ENCODE measurements at regions not wholly inside any gene's neighbourhood (a gene's known extent, or its start where the extent isn't known, plus 50 kb on each side); places are given as distances from the start of the nearest gene placed in this dataset.
"Not testable (repeated sequence)": the region's sequence is repeated elsewhere in the genome, so short reads cannot be mapped to it uniquely, and the experiment has no call there.

DNA sequence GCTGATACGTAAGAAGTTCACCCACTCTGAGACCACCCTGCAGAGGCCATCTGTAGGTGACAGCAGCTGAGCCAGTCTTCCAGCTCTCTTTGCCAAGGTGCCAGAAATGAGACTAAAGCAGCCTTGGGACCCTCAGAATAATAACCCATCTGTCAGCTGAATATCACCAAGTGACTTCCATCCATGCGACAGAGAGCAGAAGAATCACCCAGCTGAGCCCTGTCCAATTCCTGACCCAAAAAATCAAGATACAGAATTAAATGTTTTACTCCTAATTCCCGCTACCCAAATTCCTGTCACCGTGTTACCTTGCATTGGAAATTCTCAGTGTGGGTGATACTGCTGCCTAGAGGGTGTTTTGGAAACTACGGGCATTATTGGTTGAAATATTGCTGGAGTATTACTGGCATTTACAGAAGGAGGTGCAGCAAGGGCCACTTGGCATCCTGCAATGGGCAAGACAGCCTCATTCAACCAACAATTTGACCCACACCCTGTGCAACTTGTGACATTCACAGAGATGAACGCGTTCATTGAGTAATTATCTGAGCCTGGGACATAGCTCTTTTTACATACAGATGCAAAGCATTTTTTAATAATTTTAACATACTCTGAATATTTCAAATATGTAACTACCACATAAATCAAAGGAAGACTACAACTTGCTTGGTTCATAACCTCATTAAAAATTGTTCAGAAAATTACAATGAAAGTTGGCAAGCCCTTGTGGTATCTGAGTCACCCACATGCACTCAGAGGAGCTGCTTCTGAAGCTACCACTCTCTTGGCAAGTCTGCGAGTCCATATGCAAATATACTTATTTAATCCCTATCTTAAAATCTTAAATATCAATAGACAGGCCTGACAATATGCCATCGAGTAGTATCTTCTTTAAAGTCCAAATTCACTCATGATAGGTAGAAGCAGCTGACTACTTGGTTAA is 126.6 kb downstream of the C16orf95 start:
- no peak for FAIRE-seq
- DNase-seq (ENCODE audit: low spot score): no peak

DNA sequence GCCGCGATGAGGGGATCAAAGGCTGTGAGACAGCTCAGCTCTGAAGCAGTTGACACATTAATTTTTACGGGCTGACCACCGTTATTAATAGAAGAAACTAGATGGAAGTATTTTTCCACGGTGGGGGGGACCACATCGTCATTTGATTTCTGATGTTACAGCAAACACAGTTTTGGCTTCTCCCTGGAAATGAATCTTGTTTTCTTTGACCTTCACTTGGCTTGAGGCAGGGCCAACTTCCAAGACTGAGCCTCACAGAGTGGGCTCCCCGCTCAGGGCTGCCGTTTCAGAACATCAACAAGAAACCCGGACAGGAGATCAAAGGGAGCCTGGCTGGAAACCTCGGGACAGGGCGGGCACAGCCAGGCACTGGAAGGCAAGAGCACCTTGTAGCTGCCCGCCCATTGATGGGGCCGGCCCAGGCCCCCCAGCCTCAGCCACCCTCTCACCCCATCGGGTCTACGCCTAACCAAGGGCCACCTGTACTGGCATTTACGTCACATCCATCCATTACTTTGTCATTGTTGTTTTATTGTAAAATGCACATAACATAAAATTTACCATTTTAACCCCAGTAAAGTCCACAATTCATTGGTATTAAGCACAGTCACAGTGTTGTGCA is 124.6 kb downstream of the C16orf95 start:
- DNase-seq (ENCODE audit: low spot score) (no peak), FAIRE-seq (no peak)

DNA sequence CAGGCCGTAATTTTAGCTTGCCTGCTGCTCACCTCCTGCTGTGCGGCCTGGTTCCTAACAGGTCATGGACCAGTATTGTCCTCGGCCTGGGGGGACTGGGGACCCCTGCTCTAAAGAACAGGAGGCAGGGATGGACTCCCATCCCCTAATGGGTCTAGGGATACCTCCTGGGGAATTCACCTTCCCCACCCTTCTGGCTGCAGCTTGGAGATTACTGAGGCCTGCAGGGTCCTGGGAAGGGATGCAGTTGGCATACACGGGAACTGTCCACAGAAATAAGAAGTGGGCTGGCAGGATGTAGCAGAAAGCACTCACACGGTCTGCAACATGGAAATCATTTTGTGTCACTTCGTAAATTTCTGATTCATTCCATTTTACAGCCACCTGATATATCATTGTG is 123.0 kb downstream of the C16orf95 start:
- FAIRE-seq (no peak), DNase-seq (ENCODE audit: low spot score) (no peak)

DNA sequence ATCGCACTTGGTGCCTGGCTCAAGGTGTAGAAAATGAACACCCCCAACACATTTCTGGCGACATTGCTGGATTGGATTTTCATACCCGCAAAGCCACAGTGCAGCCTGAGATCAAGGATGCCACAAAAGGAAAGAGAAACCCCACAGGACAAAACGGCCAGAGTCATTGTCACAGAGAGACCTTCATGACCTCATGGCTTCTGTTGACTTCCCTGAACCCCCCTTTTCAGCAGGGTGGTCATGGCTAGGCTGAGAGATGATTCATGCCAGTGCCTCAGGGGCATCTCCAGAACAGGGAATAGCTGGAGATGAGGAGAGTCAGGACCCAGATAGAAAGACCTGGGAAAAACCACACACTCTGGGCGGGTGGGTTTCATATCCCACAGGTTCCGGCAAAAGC is 122.0 kb downstream of the C16orf95 start:
- no peak for DNase-seq (ENCODE audit: low spot score)
- FAIRE-seq: no peak

DNA sequence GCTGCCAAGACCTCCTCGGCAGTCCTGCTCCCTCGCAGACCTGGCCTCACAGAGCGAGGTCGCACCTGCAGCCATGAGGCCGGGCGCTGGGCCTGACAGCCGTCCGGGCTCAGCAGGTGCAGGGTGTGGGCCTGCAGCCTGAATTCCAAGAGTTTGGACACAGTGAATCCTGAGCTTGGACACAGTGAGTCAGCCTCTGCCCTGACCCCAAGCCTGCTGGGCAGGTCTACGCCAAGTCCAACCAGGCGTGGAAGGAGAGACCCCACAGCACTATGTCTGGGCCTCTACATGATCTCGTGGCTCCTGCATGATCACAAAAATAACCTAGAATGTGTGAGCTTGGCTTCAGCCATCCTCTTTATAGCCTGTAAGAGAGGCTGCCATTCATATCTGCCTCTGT is 121.0 kb downstream of the C16orf95 start:
- DNase-seq (ENCODE audit: low spot score) (no peak), FAIRE-seq (no peak)

DNA sequence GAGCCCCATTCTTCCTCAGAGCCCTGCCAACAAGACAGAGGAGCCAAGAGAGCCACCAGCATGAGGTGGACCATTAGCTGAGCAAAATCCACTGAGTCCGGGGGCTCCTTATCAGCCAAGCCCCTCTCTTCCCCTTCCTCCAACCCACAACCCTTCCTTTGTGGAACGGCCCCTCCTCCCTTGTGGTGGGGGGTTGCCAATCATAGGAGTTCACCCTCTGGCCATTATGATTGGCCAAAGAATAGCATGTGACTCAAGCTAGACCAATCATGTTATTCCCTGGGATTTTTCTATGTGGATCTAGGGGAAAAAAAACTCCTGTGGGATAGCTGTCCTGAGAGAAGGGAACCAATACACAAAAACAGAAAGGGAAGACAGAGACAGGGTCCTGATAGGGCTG is 120.5 kb downstream of the C16orf95 start:
- DNase-seq (ENCODE audit: low spot score) (no peak), FAIRE-seq (no peak)

DNA sequence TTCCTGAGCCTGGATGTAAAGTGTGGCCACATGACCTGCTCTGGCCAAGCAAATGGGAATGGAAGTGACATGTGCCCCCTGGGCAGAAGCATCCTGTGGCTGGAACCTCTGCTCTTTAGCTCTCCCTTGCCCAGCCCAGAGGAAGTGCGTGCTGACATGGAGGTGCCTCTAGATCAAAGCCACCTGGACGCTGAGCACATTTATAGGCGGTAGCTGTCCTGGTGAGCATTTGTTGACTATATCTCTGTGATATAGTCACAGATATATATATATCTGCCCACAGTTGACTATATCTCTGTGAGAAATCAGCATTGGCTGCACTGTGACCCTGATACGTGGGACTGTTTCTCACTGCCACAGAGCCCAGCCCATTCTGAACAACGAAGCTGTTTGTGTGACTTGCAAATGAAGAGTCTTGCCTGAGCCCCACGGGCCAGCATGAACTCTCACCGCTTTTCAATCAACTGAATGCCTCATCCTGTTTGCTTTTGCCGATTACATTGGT is 118.8 kb downstream of the C16orf95 start:
- no peak for DNase-seq (ENCODE audit: low spot score)
- FAIRE-seq: no peak

DNA sequence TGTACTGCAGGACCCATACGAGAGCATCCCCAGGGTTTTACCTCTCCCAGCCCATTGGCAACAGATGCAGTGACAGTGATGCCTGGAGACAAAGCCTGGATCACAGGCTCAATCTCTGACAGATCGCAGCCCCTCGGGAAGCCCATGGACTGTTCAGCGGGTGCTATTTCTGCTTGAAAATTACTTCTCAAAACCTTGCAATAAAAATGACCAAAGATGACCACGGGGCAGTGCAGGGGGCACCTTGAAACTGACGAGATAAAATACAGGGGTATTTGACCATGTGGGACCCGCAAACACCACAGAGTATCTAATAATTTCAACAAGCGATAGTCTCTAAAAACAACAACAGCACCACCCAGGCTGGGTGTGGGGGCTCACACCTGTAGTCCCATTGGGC is 118.3 kb downstream of the C16orf95 start:
- no peak for DNase-seq (ENCODE audit: low spot score)
- no peak for FAIRE-seq

DNA sequence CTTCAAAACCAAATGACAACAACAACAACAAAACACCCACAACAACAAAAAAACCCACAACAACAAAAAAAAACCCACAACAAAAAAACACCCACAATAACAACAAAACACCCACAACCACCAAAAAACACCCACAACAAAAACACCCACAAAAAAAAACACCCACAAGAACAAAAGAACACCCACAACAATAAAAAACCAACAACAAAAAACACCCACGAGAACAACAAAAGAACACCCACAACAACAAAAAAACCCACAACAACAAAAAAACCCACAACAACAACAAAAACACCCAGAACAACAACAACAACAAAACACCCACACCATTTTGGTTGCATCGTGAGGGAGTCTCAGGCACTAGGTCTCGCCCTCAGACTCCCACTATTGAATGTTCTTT is 117.8 kb downstream of the C16orf95 start:
- no peak for DNase-seq (ENCODE audit: low spot score)
- FAIRE-seq: no peak

DNA sequence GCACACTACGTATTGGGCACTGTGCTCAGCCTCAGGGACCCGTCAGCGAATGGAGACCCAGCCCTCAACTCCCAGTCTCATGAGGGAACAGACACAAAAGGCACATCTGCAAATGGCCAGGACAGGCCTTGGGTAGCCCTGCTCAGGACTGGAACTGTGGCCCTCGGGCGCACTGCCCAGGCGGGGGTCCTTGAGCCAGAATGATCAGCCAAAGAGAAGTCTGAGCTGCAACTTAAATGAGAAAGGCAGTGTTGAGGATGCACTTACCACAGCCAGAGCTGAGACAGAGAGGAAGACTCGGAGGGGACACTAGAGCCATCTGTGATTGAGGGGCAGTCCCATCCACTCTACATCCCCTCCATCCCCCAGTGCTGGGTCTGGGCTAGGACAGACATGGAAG is 117.3 kb downstream of the C16orf95 start:
- DNase-seq (ENCODE audit: low spot score): no peak
- no peak for FAIRE-seq

DNA sequence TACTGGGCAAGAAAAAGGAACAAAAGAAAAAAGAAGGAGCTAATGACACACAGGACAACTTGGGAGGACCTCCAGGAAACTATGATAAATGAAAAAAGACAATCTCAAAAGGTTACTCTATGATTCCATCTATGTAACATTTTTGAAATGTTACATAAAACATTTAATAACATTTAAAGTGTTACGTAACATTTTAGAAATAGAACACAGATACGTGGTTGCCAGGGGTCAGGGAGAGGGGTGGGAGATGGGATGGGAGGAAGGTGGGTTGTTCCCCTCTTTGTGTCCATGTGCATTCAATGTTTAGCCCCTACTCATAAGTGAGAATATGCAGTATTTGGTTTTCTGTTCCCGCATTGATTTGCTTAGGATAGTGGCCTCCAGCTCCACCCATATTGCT is 116.6 kb downstream of the C16orf95 start:
- no peak for FAIRE-seq
- no peak for DNase-seq (ENCODE audit: low spot score)

DNA sequence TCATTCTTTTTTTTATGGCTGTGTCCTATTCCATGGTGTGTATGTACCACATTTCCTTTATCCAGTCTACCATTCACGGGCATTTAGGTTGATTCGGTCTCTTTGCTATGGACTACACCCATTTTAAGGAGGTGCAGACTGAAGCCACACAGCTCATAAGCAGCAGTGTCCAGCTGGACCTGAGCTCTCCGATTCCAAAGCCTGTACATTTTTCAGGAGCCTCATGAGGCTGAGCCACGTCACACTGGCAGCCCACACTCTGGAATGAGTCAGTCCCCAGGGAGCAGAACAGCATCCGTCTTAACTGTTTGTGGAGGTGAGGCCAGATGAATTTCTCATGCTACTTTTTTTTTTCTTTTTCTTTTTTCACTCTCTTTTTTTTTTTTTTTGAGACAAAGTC is 116.1 kb downstream of the C16orf95 start:
- peak; percentile 73 for DNase-seq (ENCODE audit: low spot score)

DNA sequence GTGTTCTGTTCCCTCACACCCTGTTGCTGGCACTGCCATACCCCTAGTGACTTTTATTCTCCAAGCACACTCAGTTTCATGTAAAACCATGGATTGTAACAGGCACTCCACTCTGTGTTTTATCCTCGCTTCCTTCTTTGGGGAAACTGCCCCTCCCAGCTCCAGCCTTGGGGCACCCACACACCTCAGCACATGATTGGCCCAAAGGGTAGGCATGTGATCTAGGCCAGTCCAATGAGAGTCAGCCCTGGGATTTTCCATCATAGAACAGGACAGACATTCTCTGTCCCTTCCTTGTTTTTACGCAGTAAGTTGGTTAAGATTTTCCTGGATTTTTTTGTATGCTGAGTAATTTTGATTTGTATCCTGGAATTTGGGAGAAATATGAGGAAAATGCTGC is 115.4 kb downstream of the C16orf95 start:
- no peak for DNase-seq (ENCODE audit: low spot score)
- no peak for FAIRE-seq

More for the DNA sequence above, 116.1 kb downstream of the C16orf95 start:
- peak; percentile 72 for FAIRE-seq

DNA sequence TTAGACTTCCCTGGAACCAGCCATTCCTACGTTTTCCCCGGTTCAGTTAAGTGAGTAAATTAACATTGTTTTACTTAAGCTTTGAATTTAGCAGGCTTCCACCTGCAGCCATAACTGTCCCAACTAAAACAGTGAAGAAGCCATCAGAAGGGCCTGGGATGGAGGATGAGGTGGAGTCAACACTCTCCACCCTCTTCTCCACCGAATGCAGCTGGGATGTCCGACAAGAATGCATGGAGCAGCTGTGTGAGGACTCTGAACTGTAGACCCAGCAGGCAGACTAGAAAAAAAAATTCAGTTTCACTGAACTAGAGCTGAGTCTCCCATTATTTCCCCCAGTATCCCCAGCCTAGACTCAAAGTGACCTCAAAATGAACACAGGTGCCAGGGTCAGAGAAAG is 114.8 kb downstream of the C16orf95 start:
- DNase-seq (ENCODE audit: low spot score) (no peak), FAIRE-seq (no peak)

DNA sequence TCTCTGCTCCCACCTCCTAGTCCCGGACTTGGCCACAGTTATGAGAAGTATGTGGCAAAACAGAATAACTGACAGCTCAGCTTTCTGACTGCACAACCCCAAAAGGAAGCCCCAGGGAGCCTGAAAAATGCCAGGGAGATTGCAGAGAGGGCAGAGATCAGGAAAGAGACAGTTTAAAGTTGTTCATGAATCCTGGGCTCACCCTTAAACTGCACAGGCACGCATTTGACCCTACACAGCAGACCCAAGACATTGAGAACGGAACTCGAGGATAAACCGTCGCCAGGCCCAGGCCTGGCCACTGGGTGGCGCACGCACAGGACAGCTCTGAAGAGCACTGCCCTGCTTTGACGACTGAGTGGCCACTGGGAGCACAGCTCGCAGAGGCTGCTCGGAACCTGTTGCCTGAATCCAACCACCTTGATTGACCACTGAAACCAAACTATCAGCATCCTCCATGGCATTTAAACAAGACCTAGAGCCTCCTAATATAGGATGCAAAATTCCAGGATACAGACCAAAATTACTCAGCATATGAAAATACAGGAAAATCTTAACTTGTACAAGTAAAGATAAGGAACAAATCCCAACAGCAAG is 114.0 kb downstream of the C16orf95 start:
- DNase-seq (ENCODE audit: low spot score): peak; percentile 41
- FAIRE-seq: no peak

DNA sequence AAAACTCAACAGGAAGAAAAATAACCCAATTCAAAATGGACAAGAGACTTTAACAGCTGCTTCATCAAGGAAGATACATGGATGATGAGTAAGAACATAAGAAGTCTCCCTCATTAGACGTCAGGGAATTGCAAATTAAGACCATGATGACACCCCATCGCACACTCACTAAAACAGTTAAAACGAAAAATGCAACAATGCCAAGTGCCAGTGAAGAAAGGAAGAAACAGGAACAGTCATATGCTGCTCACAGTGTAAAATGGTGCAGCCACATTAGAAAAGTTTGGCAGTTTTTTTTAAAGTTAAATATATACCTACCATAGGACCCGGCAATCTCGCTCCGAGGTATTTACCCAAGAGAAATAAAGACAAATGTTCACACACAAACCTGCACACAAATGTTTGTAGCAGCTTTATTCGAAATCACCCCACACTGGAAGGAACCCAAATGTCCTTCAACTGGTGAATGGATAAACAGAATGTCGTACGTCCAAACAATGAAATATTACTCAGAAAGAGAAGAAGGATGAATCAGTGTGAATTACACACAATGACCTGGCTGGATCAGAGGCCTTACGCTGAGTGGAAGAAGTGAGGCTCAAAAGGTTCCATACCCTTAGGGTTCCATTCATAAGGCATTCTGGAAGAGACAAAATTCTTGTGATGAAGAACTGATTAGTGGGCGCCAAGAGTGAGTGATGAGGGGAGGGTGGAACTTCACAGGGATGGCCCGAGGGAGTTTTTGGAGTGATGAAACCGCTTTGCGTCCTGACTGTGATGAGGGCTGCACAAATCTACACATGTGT is 110.3 kb downstream of the C16orf95 start:
- no peak for FAIRE-seq
- DNase-seq (ENCODE audit: low spot score): peak; percentile 21

DNA sequence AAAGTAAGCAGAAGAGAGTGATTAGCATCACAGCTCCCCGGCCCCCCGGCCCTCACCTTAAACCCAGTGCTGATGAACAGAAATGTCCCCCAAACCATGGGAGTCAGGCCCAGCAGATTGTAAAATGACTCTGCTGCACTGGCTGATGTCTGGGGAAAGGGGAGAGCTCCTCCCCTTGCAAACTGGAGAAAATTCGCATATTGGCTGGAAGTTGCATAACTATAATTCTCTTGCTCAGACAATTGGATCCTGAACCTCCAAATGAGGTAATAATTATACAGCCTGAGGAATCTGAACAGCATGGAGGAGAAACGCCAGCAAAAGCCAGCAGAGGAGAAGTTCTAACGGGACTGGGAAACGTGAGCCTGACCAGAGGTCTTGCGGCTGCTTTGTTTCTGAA is 109.7 kb downstream of the C16orf95 start:
- FAIRE-seq (no peak), DNase-seq (ENCODE audit: low spot score) (no peak)

DNA sequence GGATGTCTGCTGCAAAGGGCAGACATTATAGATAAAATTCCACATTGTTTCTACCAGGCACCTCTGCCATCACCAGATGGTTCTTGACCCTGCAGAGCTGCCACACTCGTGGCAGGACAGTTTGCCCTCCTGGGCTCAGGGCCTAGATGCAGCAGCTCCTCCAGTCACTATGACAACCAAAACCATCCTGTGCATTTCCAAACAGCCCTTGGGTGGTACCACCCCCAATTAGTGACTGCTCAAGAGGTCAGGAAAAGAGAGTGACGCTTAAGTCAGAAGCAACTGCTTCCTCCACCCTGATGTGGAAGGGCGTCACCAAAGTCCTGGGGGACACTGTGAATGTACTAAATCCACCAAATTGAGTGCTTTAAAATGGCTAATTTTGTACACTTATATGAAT is 109.2 kb downstream of the C16orf95 start:
- FAIRE-seq (no peak), DNase-seq (ENCODE audit: low spot score) (no peak)

DNA sequence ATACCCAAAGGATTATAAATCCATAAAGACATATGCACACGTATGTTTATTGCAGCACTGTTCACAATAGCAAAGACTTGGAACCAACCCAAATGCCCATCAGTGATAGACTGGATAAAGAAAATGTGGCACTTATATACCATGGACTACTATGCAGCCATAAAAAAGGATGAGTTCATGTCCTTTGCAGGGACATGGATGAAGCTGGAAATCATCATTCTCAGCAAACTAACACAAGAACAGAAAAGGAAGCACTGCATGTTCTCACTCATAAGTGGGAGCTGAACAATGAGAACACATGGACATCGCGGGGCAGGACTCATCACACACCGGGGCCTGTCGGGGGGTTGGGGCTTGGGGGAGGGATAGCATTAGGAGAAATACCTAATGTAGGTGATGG is 108.2 kb downstream of the C16orf95 start:
- DNase-seq (ENCODE audit: low spot score); FAIRE-seq: not testable (repeated sequence)

DNA sequence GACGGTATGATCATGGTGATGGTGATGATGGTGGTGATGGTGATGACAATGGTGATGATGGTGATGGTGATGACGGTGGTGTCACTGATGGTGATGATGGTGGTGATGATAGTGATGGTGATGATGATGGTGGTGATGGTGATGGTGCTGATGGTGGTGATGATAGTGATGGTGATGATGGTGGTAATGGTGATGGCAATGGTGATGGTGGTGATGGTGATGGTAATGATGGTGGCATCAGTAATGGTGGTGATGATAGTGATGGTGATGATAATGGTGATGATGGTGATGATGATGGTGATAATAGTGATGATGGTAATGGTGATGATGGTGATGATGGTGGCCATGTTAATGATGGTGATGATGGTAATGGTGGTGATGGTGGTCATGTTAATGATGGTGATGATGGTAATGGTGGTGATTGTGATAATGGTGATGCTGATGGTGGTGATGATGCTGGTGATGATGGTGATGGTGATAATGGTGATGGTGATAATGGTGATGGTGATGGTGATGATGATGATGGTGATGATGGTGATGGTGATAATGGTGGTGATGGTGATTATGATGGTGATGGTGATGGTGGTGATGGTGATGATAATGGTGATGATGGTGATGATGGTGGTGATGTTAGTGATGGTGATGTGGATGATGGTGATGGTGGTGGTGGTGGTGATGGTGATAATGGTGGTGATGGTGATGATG is 107.2 kb downstream of the C16orf95 start:
- DNase-seq (ENCODE audit: low spot score) (no peak), FAIRE-seq (no peak)

DNA sequence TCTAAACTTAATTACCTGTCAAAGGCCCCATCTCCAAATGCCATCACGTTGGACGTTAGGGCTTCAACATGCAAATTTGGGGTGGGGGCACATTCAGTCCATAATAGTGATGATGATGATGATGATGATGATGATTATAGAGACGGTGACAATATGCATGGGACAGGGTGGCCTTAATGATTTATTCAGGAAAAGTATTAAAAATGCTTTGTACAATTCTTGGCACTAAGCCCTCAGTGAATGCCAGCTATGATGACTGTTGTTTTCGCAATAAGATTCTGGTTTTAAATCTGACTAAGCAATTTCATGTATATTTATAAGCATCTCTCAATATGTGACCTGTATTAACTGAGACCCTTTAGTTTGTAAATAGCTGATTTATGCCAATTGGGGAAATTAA is 106.3 kb downstream of the C16orf95 start:
- no peak for FAIRE-seq

More for the DNA sequence above, 106.3 kb downstream of the C16orf95 start:
- no peak for DNase-seq (ENCODE audit: low spot score)
